Mammary epithelial cell (primary cell): ENCODE measurements at regions not wholly inside any gene's neighbourhood (a gene's known extent, or its start where the extent isn't known, plus 50 kb on each side); places are given as distances from the start of the nearest gene placed in this dataset.

Experiments used
- EZH2 ChIP-seq: IDR thresholded peaks from 2 replicates; pipeline ENCODE4 v1.6.1; 2012; ENCODE audit warnings: low read length, inconsistent platforms, borderline replicate concordance
- TF ChIP-seq, protein P1 (sequence below), 2 donors: IDR thresholded peaks in 1 of 2; conservative IDR thresholded peaks in 1 of 2; 2 replicates each; pipeline ENCODE4 v1.5.1; 2011 to 2012; ENCODE audit warnings: inconsistent platforms in 2 of 2, low read length in 2 of 2, mild to moderate bottlenecking in 2 of 2, control low read depth in 1 of 2, low read depth in 1 of 2; ENCODE audit not compliant: insufficient read depth in 1 of 2; ENCODE audit errors: extremely low read depth in 1 of 2

DNA sequence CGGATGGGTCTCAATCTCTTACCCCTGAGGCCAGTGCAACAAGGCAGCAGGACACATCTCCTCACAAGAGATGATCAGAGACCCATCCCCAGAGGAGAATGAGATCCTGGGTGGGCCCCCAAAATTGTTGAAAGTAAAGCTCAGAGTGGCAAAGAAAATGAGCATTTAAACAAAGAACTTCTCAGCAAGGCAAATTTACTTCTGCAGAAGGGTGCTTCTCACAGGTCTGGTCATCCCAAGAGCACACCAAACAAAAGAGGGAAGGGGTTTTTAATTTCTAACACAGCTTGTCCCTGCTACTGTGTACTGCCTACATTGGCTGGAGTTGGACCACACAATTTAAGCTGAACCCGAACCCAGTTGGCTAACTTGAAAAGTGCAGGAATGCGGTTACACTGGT, 1628.6 kb upstream of the RAG2 start:
- no peak for TF ChIP-seq EZH2
- TF ChIP-seq, protein P1, sequence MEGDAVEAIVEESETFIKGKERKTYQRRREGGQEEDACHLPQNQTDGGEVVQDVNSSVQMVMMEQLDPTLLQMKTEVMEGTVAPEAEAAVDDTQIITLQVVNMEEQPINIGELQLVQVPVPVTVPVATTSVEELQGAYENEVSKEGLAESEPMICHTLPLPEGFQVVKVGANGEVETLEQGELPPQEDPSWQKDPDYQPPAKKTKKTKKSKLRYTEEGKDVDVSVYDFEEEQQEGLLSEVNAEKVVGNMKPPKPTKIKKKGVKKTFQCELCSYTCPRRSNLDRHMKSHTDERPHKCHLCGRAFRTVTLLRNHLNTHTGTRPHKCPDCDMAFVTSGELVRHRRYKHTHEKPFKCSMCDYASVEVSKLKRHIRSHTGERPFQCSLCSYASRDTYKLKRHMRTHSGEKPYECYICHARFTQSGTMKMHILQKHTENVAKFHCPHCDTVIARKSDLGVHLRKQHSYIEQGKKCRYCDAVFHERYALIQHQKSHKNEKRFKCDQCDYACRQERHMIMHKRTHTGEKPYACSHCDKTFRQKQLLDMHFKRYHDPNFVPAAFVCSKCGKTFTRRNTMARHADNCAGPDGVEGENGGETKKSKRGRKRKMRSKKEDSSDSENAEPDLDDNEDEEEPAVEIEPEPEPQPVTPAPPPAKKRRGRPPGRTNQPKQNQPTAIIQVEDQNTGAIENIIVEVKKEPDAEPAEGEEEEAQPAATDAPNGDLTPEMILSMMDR (conservative IDR thresholded peaks at IDR 0.05 in 1 of 2, IDR thresholded peaks at IDR 0.05 in 1 of 2; ENCODE audit: extremely low read depth in 1 of 2, insufficient read depth in 1 of 2, low read depth in 1 of 2, low read length in 2 of 2) = no peak
